Type B pancreatic cell (in vitro differentiated cells): ENCODE measurements at regions not wholly inside any gene's neighbourhood (a gene's known extent, or its start where the extent isn't known, plus 50 kb on each side); places are given as distances from the start of the nearest gene placed in this dataset.

ENCODE experiments used
- DNase-seq: peaks from one replicate; pipeline ENCODE4 v3.0.0; 2021; ENCODE audit warnings: mixed read lengths; ENCODE audit not compliant: unreplicated experiment; ENCODE audit errors: extremely low spot score
- H3K27ac Mint-ChIP-seq: 2 replicates; pipeline ENCODE4 v1.8.0; 2021; ENCODE audit warnings: mild to moderate bottlenecking, mixed read lengths
- H3K27me3 Mint-ChIP-seq: 2 replicates; pipeline ENCODE4 v1.8.0; 2021; ENCODE audit warnings: mixed read lengths
- H3K36me3 Mint-ChIP-seq: 2 replicates; pipeline ENCODE4 v1.8.0; 2021; ENCODE audit warnings: mixed read lengths
- H3K4me1 Mint-ChIP-seq: one replicate; pipeline ENCODE4 v1.8.0; 2021; ENCODE audit warnings: mixed read lengths; ENCODE audit not compliant: unreplicated experiment
- H3K4me3 Mint-ChIP-seq: 2 replicates; pipeline ENCODE4 v1.8.0; 2021; ENCODE audit warnings: mild to moderate bottlenecking, mixed read lengths
- H3K9me3 Mint-ChIP-seq: 2 replicates; pipeline ENCODE4 v1.8.0; 2021; ENCODE audit warnings: mixed read lengths
- TF ChIP-seq, protein P1 (sequence below): fragments of 200-600 bp; sonication (generic); conservative IDR thresholded peaks from 2 replicates; pipeline ENCODE4 v1.5.0; 2021; ENCODE audit warnings: antibody characterized with exemption, mild to moderate bottlenecking

- H3K27ac Mint-ChIP-seq: no peak overlapping the region
These were observed 216.2 kb upstream of the ST6GAL2 start for GRCh38 chr2:107102176-107102575.

GRCh38 chr2:107107351-107107750 lies 221.4 kb upstream of the ST6GAL2 start:
- H3K4me1 Mint-ChIP-seq: no peaks in the 10 kb centered on the region
- no peak overlapping the region for H3K27ac Mint-ChIP-seq
- peaks cover 4% of the 10 kb centered on the region for H3K27me3 Mint-ChIP-seq
- no peaks in the 10 kb centered on the region for H3K36me3 Mint-ChIP-seq
- no peak for DNase-seq
- TF ChIP-seq, protein P1, sequence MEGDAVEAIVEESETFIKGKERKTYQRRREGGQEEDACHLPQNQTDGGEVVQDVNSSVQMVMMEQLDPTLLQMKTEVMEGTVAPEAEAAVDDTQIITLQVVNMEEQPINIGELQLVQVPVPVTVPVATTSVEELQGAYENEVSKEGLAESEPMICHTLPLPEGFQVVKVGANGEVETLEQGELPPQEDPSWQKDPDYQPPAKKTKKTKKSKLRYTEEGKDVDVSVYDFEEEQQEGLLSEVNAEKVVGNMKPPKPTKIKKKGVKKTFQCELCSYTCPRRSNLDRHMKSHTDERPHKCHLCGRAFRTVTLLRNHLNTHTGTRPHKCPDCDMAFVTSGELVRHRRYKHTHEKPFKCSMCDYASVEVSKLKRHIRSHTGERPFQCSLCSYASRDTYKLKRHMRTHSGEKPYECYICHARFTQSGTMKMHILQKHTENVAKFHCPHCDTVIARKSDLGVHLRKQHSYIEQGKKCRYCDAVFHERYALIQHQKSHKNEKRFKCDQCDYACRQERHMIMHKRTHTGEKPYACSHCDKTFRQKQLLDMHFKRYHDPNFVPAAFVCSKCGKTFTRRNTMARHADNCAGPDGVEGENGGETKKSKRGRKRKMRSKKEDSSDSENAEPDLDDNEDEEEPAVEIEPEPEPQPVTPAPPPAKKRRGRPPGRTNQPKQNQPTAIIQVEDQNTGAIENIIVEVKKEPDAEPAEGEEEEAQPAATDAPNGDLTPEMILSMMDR: no peak
- H3K9me3 Mint-ChIP-seq: peaks cover 5% of the 10 kb centered on the region
- H3K4me3 Mint-ChIP-seq: no peak overlapping the region

More at GRCh38 chr2:107102176-107102575, 216.2 kb upstream of the ST6GAL2 start:
- H3K4me3 Mint-ChIP-seq: no peak overlapping the region
- peaks cover 5% of the 10 kb centered on the region for H3K9me3 Mint-ChIP-seq
- TF ChIP-seq, protein P1: no peak
- DNase-seq: no peak
- H3K36me3 Mint-ChIP-seq: no peaks in the 10 kb centered on the region
- H3K4me1 Mint-ChIP-seq: no peaks in the 10 kb centered on the region
- H3K27me3 Mint-ChIP-seq: peaks cover 4% of the 10 kb centered on the region

GRCh38 chr2:107108556-107108955 lies 222.6 kb upstream of the ST6GAL2 start:
- H3K36me3 Mint-ChIP-seq: no peaks in the 10 kb centered on the region
- peaks cover 5% of the 10 kb centered on the region for H3K9me3 Mint-ChIP-seq
- no peak overlapping the region for H3K4me3 Mint-ChIP-seq
- no peak overlapping the region for H3K27ac Mint-ChIP-seq
- no peak for DNase-seq
- H3K27me3 Mint-ChIP-seq: peaks cover 6% of the 10 kb centered on the region
- H3K4me1 Mint-ChIP-seq: no peaks in the 10 kb centered on the region
- TF ChIP-seq, protein P1: no peak

DNA sequence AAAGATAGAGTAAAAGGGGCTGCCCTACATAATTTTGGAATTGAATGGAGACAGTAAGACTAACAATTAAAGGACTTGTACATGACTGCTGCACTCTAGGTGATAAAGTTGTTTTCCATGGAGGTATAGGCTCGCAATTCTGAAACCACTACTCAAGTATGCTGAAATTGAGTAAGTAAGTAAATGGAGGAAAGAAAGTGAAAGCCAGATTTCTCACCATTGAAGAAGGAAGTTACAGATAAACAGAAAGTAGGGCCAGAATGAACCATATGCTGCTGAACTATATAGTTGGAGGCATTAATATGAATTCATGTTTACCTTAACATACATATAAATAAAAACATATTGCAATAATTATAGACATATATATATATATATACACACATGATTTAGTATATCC lies 225.7 kb upstream of the ST6GAL2 start:
- TF ChIP-seq, protein P1: no peak
- no peaks in the 10 kb centered on the region for H3K4me1 Mint-ChIP-seq
- DNase-seq: no peak
- H3K27me3 Mint-ChIP-seq: peaks cover 9% of the 10 kb centered on the region
- H3K4me3 Mint-ChIP-seq: no peak overlapping the region
- H3K27ac Mint-ChIP-seq: no peak overlapping the region
- no peaks in the 10 kb centered on the region for H3K36me3 Mint-ChIP-seq
- no peaks in the 10 kb centered on the region for H3K9me3 Mint-ChIP-seq

DNA sequence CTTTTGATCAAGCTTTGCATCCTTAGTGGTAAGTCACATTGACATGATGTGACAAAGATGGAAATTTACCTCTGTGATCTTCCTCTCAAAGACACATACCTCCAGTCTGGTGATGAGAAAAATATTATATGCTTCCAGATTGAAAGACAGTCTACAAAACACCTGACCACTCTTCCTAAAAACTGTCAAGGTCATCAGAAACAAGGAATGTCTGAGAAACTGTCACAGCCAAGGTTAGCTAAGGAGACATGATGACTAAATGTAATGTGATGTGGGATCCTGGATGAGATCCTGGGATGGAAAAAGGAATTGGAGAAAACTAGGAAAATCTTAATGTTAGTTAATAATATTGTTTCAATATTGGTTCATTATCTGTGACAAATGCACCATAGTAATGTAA lies 226.6 kb upstream of the ST6GAL2 start:
- peaks cover 9% of the 10 kb centered on the region for H3K27me3 Mint-ChIP-seq
- TF ChIP-seq, protein P1: no peak
- H3K4me3 Mint-ChIP-seq: no peak overlapping the region
- DNase-seq: no peak
- no peaks in the 10 kb centered on the region for H3K4me1 Mint-ChIP-seq
- H3K9me3 Mint-ChIP-seq: no peaks in the 10 kb centered on the region
- no peak overlapping the region for H3K27ac Mint-ChIP-seq
- no peaks in the 10 kb centered on the region for H3K36me3 Mint-ChIP-seq

GRCh38 chr2:107128381-107128780 lies 242.4 kb upstream of the ST6GAL2 start:
- Mint-ChIP-seq H3K27me3 (peaks cover 37% of the 10 kb centered on the region), H3K36me3 (no peaks in the 10 kb centered on the region), H3K27ac (no peak overlapping the region), H3K4me3 (no peak overlapping the region), H3K4me1 (no peaks in the 10 kb centered on the region), H3K9me3 (no peaks in the 10 kb centered on the region)
- DNase-seq: no peak
- TF ChIP-seq, protein P1: no peak
